Small intestine (tissue), 7 donors: ENCODE measurements at regions not wholly inside any gene's neighbourhood (a gene's known extent, or its start where the extent isn't known, plus 50 kb on each side); places are given as distances from the start of the nearest gene placed in this dataset.

Source experiments
- DNase-seq, 2 donors: peaks; one replicate each; pipeline versions ENCODE4 v3.0.0 to v3.0.0-alpha.2; 2013
- FAIRE-seq: peaks from 2 replicates; lab custom pipeline; 2012; peaks lifted over from hg19 to GRCh38; lab: Jason Lieb, UNC
- H3K27ac ChIP-seq, 3 donors: one replicate each; pipeline ENCODE4 v1.5.1; 2013; ENCODE audit warnings: low read length in 2 of 3, mild to moderate bottlenecking in 2 of 3, control low read depth in 1 of 3, inconsistent platforms in 1 of 3, low read depth in 1 of 3, moderate library complexity in 1 of 3
- H3K27me3 ChIP-seq, 3 donors: one replicate each; pipeline ENCODE4 v1.6.1; 2013; ENCODE audit warnings: low read length in 3 of 3, inconsistent platforms in 1 of 3; ENCODE audit not compliant: control insufficient read depth in 3 of 3, insufficient read depth in 3 of 3
- H3K36me3 ChIP-seq, 3 donors: one replicate each; pipeline ENCODE4 v1.6.1; 2013; ENCODE audit warnings: low read length in 3 of 3, inconsistent platforms in 1 of 3, low read depth in 1 of 3, mild to moderate bottlenecking in 1 of 3, moderate library complexity in 1 of 3; ENCODE audit not compliant: control insufficient read depth in 3 of 3, insufficient read depth in 2 of 3
- H3K4me1 ChIP-seq, 3 donors: one replicate each; pipeline ENCODE4 v1.6.1; 2013; ENCODE audit warnings: low read length in 2 of 3, inconsistent platforms in 1 of 3, low read depth in 1 of 3, mild to moderate bottlenecking in 1 of 3, moderate library complexity in 1 of 3; ENCODE audit not compliant: control insufficient read depth in 3 of 3, insufficient read depth in 2 of 3
- H3K4me3 ChIP-seq, 3 donors: one replicate each; pipeline ENCODE4 v1.5.1; 2013; ENCODE audit warnings: low read length in 3 of 3, control low read depth in 1 of 3, inconsistent platforms in 1 of 3, low read depth in 1 of 3, mild to moderate bottlenecking in 1 of 3, moderate library complexity in 1 of 3
- H3K9me3 ChIP-seq, 2 donors: one replicate each; pipeline ENCODE4 v1.6.1; 2013; ENCODE audit warnings: low read depth in 1 of 2, low read length in 1 of 2; ENCODE audit not compliant: control insufficient read depth in 2 of 2, insufficient read depth in 1 of 2
- WGBS, 3 donors: extraction: QIAGEN DNeasy Blood & Tissue Kit; methylation state at CpG; one replicate each; pipeline ENCODE4 v1.1.7; 2013; 5-methylcytosine and 5-hydroxymethylcytosine counted together
- donor health status: healthy with polysubstance abuse.
- donor health status: control.
- donor health status: control.
- donor health status: Bipolar disorder and iron deficiency.
- donor health status: healthy.

GRCh38 chr3:153111016-153111415, 51.0 kb upstream of the RAP2B start:
- no peaks in the 10 kb centered on the region for H3K9me3 ChIP-seq
- FAIRE-seq: no peak
- H3K27ac ChIP-seq: no peak overlapping the region
- H3K36me3 ChIP-seq: no peaks in the 10 kb centered on the region
- H3K4me1 ChIP-seq: no peaks in the 10 kb centered on the region
- DNase-seq: no peak
- whole genome bisulfite sequencing, 3 donors: 74 to 83% (median 79%) methylated on average over 3 of the region's 3 CpGs
- no peak overlapping the region for H3K4me3 ChIP-seq
- no peaks in the 10 kb centered on the region for H3K27me3 ChIP-seq
